ENCODE measurements at regions not wholly inside any gene's neighbourhood (a gene's known extent, or its start where the extent isn't known, plus 50 kb on each side); places are given as distances from the start of the nearest gene placed in this dataset.

GRCh38 chr19:29315556-29316190 is 102.7 kb upstream of the UQCRFS1 start:
- Histone ChIP-seq H3K27ac (no peak overlapping the region), H3K36me3 (ENCODE audit: low read depth, missing control alignments) (no peaks in the 10 kb centered on the region), H3K4me3 (no peak overlapping the region), H3K9me3 (no peaks in the 10 kb centered on the region), H3K4me1 (no peaks in the 10 kb centered on the region), H3K27me3 (no peaks in the 10 kb centered on the region)
- TF ChIP-seq, protein P1, sequence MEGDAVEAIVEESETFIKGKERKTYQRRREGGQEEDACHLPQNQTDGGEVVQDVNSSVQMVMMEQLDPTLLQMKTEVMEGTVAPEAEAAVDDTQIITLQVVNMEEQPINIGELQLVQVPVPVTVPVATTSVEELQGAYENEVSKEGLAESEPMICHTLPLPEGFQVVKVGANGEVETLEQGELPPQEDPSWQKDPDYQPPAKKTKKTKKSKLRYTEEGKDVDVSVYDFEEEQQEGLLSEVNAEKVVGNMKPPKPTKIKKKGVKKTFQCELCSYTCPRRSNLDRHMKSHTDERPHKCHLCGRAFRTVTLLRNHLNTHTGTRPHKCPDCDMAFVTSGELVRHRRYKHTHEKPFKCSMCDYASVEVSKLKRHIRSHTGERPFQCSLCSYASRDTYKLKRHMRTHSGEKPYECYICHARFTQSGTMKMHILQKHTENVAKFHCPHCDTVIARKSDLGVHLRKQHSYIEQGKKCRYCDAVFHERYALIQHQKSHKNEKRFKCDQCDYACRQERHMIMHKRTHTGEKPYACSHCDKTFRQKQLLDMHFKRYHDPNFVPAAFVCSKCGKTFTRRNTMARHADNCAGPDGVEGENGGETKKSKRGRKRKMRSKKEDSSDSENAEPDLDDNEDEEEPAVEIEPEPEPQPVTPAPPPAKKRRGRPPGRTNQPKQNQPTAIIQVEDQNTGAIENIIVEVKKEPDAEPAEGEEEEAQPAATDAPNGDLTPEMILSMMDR (IDR thresholded peaks at IDR 0.05), result no peak
- no peak for TF ChIP-seq POLR2A (IDR thresholded peaks at IDR 0.05)
- DNase-seq, result no peak
- intact Hi-C loops (cut with DNase I; ENCODE audit: low total_unique reads), result no loop called here
- 48 to 52% methylated on average over 4 of the region's 4 CpGs for WGBS, 2 donors

DNA sequence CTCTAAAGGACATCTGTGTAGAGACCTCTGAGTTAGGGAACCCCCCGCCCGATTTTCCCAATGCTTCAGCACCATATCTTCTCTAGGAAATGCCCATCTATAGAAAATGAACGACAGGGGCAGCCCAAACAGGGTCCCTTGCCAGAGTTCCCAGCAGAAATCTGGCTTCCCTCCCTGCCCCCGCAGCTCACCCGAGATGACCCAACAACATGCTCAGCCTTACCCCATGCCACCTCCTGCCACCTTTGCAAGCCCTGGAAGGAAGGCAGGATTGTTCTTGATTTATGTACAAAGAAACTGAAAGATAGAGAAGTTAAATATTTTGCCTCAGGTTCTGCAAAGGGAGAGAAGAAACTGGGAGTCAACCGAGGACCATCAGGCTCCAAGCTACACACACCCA is 105.6 kb upstream of the UQCRFS1 start:
- 82 to 91% methylated on average over 6 of the region's 6 CpGs for WGBS, 2 donors
- DNase-seq, result no peak
- no peaks in the 10 kb centered on the region for H3K36me3 ChIP-seq (ENCODE audit: low read depth, missing control alignments)
- no peaks in the 10 kb centered on the region for H3K27me3 ChIP-seq
- intact Hi-C loops (cut with DNase I; ENCODE audit: low total_unique reads), result no loop called here
- TF ChIP-seq, protein P1 (IDR thresholded peaks at IDR 0.05), result no peak
- TF ChIP-seq POLR2A (IDR thresholded peaks at IDR 0.05), result no peak
- H3K27ac ChIP-seq, result no peak overlapping the region
- no peak overlapping the region for H3K4me3 ChIP-seq
- no peaks in the 10 kb centered on the region for H3K4me1 ChIP-seq
- no peaks in the 10 kb centered on the region for H3K9me3 ChIP-seq

DNA sequence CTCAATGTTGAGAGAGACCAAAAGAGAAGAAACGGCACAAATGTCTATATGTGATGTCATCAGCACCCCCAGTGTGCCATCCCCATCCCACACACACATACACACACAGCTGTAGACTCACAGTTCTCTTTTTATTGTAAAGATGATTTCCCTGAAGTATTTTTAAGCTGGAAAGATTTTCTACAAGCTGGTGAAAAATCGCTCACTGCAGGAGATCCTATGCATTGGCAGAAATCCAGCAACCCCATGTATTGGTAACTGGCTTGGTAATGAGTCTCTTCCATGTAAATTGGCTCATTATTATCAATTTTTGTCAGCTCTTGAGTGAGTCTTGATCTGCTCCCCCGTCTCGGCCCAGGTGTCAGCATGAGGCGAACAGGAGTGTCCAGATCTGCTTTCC is 107.1 kb upstream of the UQCRFS1 start:
- Histone ChIP-seq H3K4me1 (no peaks in the 10 kb centered on the region), H3K27me3 (no peaks in the 10 kb centered on the region), H3K27ac (no peak overlapping the region), H3K9me3 (no peaks in the 10 kb centered on the region), H3K4me3 (no peak overlapping the region), H3K36me3 (ENCODE audit: low read depth, missing control alignments) (no peaks in the 10 kb centered on the region)
- intact Hi-C loops (cut with DNase I; ENCODE audit: low total_unique reads), result no loop called here
- TF ChIP-seq, protein P1 (IDR thresholded peaks at IDR 0.05), result no peak
- no peak for TF ChIP-seq POLR2A (IDR thresholded peaks at IDR 0.05)
- DNase-seq, result no peak
- 72 to 78% methylated on average over 5 of the region's 5 CpGs for WGBS, 2 donors

- intact Hi-C loops (cut with DNase I; ENCODE audit: low total_unique reads), result no loop called here
- Histone ChIP-seq H3K36me3 (ENCODE audit: low read depth, missing control alignments) (no peaks in the 10 kb centered on the region), H3K27ac (no peak overlapping the region), H3K27me3 (no peaks in the 10 kb centered on the region), H3K4me1 (no peaks in the 10 kb centered on the region), H3K9me3 (no peaks in the 10 kb centered on the region), H3K4me3 (no peak overlapping the region)
- WGBS, 2 donors, result 83 to 84% methylated on average over 7 of the region's 7 CpGs
- no peak for TF ChIP-seq POLR2A (IDR thresholded peaks at IDR 0.05)
- TF ChIP-seq, protein P1 (IDR thresholded peaks at IDR 0.05), result no peak
- no peak for DNase-seq
Observed at GRCh38 chr19:29320618-29321017, 107.7 kb upstream of the UQCRFS1 start.

GRCh38 chr19:29321116-29321515 is 108.2 kb upstream of the UQCRFS1 start:
- no peak for DNase-seq
- TF ChIP-seq POLR2A (IDR thresholded peaks at IDR 0.05), result no peak
- TF ChIP-seq, protein P1 (IDR thresholded peaks at IDR 0.05), result no peak
- 79 to 80% methylated on average over 1 of the region's 1 CpG for WGBS, 2 donors
- H3K9me3 ChIP-seq, result no peaks in the 10 kb centered on the region
- no peaks in the 10 kb centered on the region for H3K4me1 ChIP-seq
- no peak overlapping the region for H3K27ac ChIP-seq
- H3K4me3 ChIP-seq, result no peak overlapping the region
- H3K36me3 ChIP-seq (ENCODE audit: low read depth, missing control alignments), result no peaks in the 10 kb centered on the region
- intact Hi-C loops (cut with DNase I; ENCODE audit: low total_unique reads), result no loop called here
- H3K27me3 ChIP-seq, result no peaks in the 10 kb centered on the region
